GM23338 (cell line): ENCODE measurements at regions not wholly inside any gene's neighbourhood (a gene's known extent, or its start where the extent isn't known, plus 50 kb on each side); places are given as distances from the start of the nearest gene placed in this dataset.

Experiments used
- ATAC-seq: fragments of 200-7000 bp; cut with Tn5 transposase; 3 replicates; pipeline ENCODE4 v1.9.1; 2020
- DNase-seq: peaks from one replicate; pipeline ENCODE4 v3.0.0-alpha.2; 2015; ENCODE audit warnings: low spot score
- H2AFZ ChIP-seq: fragments of 200-600 bp; sonication (generic); 2 replicates; pipeline ENCODE4 v1.8.0; 2016; ENCODE audit warnings: antibody characterized with exemption, mild to moderate bottlenecking, moderate library complexity
- H3F3A ChIP-seq: fragments of 200-600 bp; sonication (generic); replicated peaks from 2 replicates; pipeline ENCODE4 v1.8.0; 2017; ENCODE audit warnings: antibody characterized with exemption, mixed run types, low read depth
- H3K27ac ChIP-seq: fragments of 200-600 bp; sonication (generic); 2 replicates; pipeline ENCODE4 v1.6.1; 2016; ENCODE audit warnings: low read depth
- H3K27me3 ChIP-seq: fragments of 200-600 bp; sonication (generic); 2 replicates; pipeline ENCODE4 v1.8.0; 2016; ENCODE audit warnings: mild to moderate bottlenecking, mixed run types, moderate library complexity; ENCODE audit not compliant: insufficient read depth
- H3K36me3 ChIP-seq: fragments of 200-600 bp; sonication (generic); 2 replicates; pipeline ENCODE4 v1.8.0; 2016; ENCODE audit warnings: mild to moderate bottlenecking; ENCODE audit not compliant: insufficient read depth
- H3K4me1 ChIP-seq: fragments of 200-600 bp; sonication (generic); 2 replicates; pipeline ENCODE4 v1.8.0; 2016; ENCODE audit warnings: mild to moderate bottlenecking, moderate library complexity; ENCODE audit not compliant: insufficient read depth
- H3K4me2 ChIP-seq: fragments of 200-600 bp; sonication (generic); 2 replicates; pipeline ENCODE4 v1.7.1; 2017; ENCODE audit warnings: mixed run types
- H3K4me3 ChIP-seq: fragments of 200-600 bp; sonication (generic); 2 replicates; pipeline ENCODE4 v1.6.1; 2016; ENCODE audit warnings: mixed run types
- H3K79me2 ChIP-seq: fragments of 200-600 bp; sonication (generic); replicated peaks from 2 replicates; pipeline ENCODE4 v1.8.0; 2017; ENCODE audit warnings: mild to moderate bottlenecking; ENCODE audit not compliant: insufficient read depth
- H3K9me2 ChIP-seq: fragments of 200-600 bp; sonication (generic); 2 replicates; pipeline ENCODE4 v1.8.0; 2017; ENCODE audit not compliant: insufficient read depth
- H4K20me1 ChIP-seq: fragments of 200-600 bp; sonication (generic); replicated peaks from 2 replicates; pipeline ENCODE4 v1.8.0; 2017; ENCODE audit warnings: mild to moderate bottlenecking; ENCODE audit not compliant: insufficient read depth
- H3K27ac Mint-ChIP-seq: 2 replicates; pipeline ENCODE4 v1.8.0; 2020; ENCODE audit warnings: inconsistent platforms, mild to moderate bottlenecking, moderate library complexity, mixed read lengths
- H3K27me3 Mint-ChIP-seq: 3 replicates; pipeline ENCODE4 v1.8.0; 2022; ENCODE audit warnings: low read depth, mild to moderate bottlenecking, moderate library complexity, mixed read lengths, inconsistent platforms; ENCODE audit not compliant: insufficient read depth, poor library complexity
- H3K36me3 Mint-ChIP-seq: 3 replicates; pipeline ENCODE4 v1.8.0; 2021; ENCODE audit warnings: low read depth, mild to moderate bottlenecking, inconsistent platforms, moderate library complexity, mixed read lengths
- H3K4me1 Mint-ChIP-seq: 3 replicates; pipeline ENCODE4 v1.8.0; 2020; ENCODE audit warnings: mild to moderate bottlenecking, inconsistent platforms, mixed read lengths
- H3K4me3 Mint-ChIP-seq: 3 replicates; pipeline ENCODE4 v1.8.0; 2021; ENCODE audit warnings: moderate library complexity, mild to moderate bottlenecking, inconsistent platforms, mixed read lengths
- H3K9me3 Mint-ChIP-seq: 3 replicates; pipeline ENCODE4 v1.8.0; 2020; ENCODE audit warnings: moderate library complexity, mild to moderate bottlenecking, inconsistent platforms, mixed read lengths
- CREB1 ChIP-seq: fragments of 250-450 bp; sonication (Bioruptor Pico); IDR thresholded peaks from 2 replicates; pipeline ENCODE4 v1.5.0; 2020; ENCODE audit warnings: low read depth, mild to moderate bottlenecking, moderate library complexity
- EZH2 ChIP-seq: fragments of 200-600 bp; sonication (generic); IDR thresholded peaks from one replicate; pipeline ENCODE4 v1.8.0; 2017; ENCODE audit warnings: antibody characterized with exemption, mild to moderate bottlenecking, low read depth; ENCODE audit not compliant: unreplicated experiment
- EZH2phosphoT487 ChIP-seq: fragments of 200-600 bp; sonication (generic); IDR thresholded peaks from one replicate; pipeline ENCODE4 v1.8.1; 2018; ENCODE audit warnings: antibody characterized with exemption; ENCODE audit not compliant: unreplicated experiment
- JUNB ChIP-seq: IDR thresholded peaks from one replicate; pipeline ENCODE4 v1.6.1; 2016; ENCODE audit warnings: antibody characterized with exemption; ENCODE audit not compliant: unreplicated experiment
- NANOG ChIP-seq: IDR thresholded peaks from 2 replicates; pipeline ENCODE4 v1.6.1; 2016; ENCODE audit warnings: antibody characterized with exemption, borderline replicate concordance
- POLR2AphosphoS5 ChIP-seq: IDR thresholded peaks from 2 replicates; pipeline ENCODE4 v1.6.1; 2016; ENCODE audit warnings: antibody characterized with exemption, low read depth
- STAT1 ChIP-seq: IDR thresholded peaks from one replicate; pipeline ENCODE4 v1.6.1; 2016; ENCODE audit warnings: antibody characterized with exemption; ENCODE audit not compliant: unreplicated experiment
- ZNF114 ChIP-seq: fragments of 250-450 bp; sonication (Bioruptor Pico); IDR thresholded peaks from 2 replicates; pipeline ENCODE4 v1.5.0; 2020; ENCODE audit warnings: mild to moderate bottlenecking, moderate library complexity
- ZNF331 ChIP-seq: fragments of 250-450 bp; sonication (Bioruptor Pico); IDR thresholded peaks from 2 replicates; pipeline ENCODE4 v1.5.0; 2020; ENCODE audit warnings: low read depth, mild to moderate bottlenecking, moderate library complexity
- TF ChIP-seq, protein P1 (sequence below): IDR thresholded peaks from 2 replicates; pipeline ENCODE4 v1.6.1; 2016; ENCODE audit warnings: antibody characterized with exemption
- TF ChIP-seq, protein P2 (sequence below): fragments of 250-450 bp; sonication (Bioruptor Pico); IDR thresholded peaks from 2 replicates; pipeline ENCODE4 v1.5.0; 2020; ENCODE audit warnings: mild to moderate bottlenecking, moderate library complexity
- TF ChIP-seq, protein P3 (sequence below), 2 experiments: fragments of 200-600 bp in 1 of 2; sonication (generic) in 1 of 2; conservative IDR thresholded peaks; 2 replicates each; pipeline versions ENCODE4 v1.5.1 to v1.6.1; 2016 to 2017; ENCODE audit warnings: antibody characterized with exemption in 2 of 2, low read depth in 2 of 2, mild to moderate bottlenecking in 2 of 2, moderate library complexity in 1 of 2
- TF ChIP-seq, protein P4 (sequence below): IDR thresholded peaks from one replicate; pipeline ENCODE4 v1.6.1; 2018; ENCODE audit warnings: antibody characterized with exemption; ENCODE audit not compliant: unreplicated experiment

DNA sequence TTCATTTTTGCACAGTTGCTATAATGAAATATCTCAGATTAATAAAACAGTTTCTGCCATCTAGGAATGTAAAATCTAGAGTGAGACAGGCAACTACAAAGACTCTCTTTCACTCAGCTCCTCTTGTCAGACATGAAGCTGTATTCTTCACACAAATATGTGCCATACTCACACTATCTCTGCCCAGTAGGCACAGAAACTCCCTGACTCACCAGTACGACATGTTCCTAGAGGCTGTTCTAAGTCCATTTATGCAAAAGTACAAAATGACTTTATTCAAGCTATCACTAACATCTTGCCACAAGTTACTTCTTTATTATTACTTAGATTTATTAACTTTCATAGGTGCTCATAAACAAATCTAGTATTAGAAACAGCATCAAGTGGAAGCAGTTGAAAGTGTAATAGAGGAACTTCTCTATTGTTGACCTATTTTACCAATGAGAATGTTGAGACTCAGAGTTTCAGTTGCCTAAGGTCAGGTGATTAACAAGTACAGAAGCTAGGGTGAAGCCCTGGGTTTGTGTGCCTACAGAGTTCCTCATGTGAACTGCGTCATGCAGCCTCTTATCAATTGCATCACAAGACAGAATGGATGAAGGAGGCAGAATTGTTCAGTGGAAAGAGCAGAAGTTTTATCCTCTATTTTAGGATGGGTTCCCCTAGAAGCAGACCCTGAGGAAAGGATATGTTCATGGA is 98.9 kb downstream of the RGS2 start:
- H3K4me3 ChIP-seq = no peak overlapping the region
- H3K27ac ChIP-seq = no peak overlapping the region
- Mint-ChIP-seq H3K36me3 (no peaks in the 10 kb centered on the region; the same call in 2 of the 3 replicates), H3K27me3 (no peaks in the 10 kb centered on the region), H3K4me3 (no peak overlapping the region), H3K9me3 (peaks cover 4% of the 10 kb centered on the region; the same call in 2 of the 3 replicates), H3K4me1 (peaks cover 3% of the 10 kb centered on the region; the same call in 1 of the 3 replicates), H3K27ac (no peak overlapping the region)
- H3K79me2 ChIP-seq = no peaks in the 10 kb centered on the region
- H3K9me2 ChIP-seq = peaks cover 3% of the 10 kb centered on the region; the same call in 1 of the 2 replicates
- no peaks in the 10 kb centered on the region for H3F3A ChIP-seq
- TF ChIP-seq CREB1 (CRISPR knock-in tag) (no peak), POLR2AphosphoS5 (no peak), EZH2phosphoT487 (no peak), ZNF114 (CRISPR knock-in tag) (no peak), JUNB (no peak), NANOG (no peak), ZNF331 (CRISPR knock-in tag) (no peak), STAT1 (no peak), EZH2 (no peak)
- TF ChIP-seq, protein P1, sequence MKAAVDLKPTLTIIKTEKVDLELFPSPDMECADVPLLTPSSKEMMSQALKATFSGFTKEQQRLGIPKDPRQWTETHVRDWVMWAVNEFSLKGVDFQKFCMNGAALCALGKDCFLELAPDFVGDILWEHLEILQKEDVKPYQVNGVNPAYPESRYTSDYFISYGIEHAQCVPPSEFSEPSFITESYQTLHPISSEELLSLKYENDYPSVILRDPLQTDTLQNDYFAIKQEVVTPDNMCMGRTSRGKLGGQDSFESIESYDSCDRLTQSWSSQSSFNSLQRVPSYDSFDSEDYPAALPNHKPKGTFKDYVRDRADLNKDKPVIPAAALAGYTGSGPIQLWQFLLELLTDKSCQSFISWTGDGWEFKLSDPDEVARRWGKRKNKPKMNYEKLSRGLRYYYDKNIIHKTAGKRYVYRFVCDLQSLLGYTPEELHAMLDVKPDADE = no peak
- TF ChIP-seq, protein P2, sequence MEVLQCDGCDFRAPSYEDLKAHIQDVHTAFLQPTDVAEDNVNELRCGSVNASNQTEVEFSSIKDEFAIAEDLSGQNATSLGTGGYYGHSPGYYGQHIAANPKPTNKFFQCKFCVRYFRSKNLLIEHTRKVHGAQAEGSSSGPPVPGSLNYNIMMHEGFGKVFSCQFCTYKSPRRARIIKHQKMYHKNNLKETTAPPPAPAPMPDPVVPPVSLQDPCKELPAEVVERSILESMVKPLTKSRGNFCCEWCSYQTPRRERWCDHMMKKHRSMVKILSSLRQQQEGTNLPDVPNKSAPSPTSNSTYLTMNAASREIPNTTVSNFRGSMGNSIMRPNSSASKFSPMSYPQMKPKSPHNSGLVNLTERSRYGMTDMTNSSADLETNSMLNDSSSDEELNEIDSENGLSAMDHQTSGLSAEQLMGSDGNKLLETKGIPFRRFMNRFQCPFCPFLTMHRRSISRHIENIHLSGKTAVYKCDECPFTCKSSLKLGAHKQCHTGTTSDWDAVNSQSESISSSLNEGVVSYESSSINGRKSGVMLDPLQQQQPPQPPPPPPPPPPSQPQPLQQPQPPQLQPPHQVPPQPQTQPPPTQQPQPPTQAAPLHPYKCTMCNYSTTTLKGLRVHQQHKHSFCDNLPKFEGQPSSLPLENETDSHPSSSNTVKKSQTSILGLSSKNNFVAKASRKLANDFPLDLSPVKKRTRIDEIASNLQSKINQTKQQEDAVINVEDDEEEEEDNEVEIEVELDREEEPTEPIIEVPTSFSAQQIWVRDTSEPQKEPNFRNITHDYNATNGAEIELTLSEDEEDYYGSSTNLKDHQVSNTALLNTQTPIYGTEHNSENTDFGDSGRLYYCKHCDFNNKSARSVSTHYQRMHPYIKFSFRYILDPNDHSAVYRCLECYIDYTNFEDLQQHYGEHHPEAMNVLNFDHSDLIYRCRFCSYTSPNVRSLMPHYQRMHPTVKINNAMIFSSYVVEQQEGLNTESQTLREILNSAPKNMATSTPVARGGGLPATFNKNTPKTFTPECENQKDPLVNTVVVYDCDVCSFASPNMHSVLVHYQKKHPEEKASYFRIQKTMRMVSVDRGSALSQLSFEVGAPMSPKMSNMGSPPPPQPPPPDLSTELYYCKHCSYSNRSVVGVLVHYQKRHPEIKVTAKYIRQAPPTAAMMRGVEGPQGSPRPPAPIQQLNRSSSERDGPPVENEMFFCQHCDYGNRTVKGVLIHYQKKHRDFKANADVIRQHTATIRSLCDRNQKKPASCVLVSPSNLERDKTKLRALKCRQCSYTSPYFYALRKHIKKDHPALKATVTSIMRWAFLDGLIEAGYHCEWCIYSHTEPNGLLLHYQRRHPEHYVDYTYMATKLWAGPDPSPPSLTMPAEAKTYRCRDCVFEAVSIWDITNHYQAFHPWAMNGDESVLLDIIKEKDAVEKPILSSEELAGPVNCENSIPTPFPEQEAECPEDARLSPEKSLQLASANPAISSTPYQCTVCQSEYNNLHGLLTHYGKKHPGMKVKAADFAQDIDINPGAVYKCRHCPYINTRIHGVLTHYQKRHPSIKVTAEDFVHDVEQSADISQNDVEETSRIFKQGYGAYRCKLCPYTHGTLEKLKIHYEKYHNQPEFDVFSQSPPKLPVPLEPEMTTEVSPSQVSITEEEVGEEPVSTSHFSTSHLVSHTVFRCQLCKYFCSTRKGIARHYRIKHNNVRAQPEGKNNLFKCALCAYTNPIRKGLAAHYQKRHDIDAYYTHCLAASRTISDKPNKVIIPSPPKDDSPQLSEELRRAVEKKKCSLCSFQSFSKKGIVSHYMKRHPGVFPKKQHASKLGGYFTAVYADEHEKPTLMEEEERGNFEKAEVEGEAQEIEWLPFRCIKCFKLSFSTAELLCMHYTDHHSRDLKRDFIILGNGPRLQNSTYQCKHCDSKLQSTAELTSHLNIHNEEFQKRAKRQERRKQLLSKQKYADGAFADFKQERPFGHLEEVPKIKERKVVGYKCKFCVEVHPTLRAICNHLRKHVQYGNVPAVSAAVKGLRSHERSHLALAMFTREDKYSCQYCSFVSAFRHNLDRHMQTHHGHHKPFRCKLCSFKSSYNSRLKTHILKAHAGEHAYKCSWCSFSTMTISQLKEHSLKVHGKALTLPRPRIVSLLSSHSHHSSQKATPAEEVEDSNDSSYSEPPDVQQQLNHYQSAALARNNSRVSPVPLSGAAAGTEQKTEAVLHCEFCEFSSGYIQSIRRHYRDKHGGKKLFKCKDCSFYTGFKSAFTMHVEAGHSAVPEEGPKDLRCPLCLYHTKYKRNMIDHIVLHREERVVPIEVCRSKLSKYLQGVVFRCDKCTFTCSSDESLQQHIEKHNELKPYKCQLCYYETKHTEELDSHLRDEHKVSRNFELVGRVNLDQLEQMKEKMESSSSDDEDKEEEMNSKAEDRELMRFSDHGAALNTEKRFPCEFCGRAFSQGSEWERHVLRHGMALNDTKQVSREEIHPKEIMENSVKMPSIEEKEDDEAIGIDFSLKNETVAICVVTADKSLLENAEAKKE (CRISPR knock-in tag) = no peak
- TF ChIP-seq, protein P3, sequence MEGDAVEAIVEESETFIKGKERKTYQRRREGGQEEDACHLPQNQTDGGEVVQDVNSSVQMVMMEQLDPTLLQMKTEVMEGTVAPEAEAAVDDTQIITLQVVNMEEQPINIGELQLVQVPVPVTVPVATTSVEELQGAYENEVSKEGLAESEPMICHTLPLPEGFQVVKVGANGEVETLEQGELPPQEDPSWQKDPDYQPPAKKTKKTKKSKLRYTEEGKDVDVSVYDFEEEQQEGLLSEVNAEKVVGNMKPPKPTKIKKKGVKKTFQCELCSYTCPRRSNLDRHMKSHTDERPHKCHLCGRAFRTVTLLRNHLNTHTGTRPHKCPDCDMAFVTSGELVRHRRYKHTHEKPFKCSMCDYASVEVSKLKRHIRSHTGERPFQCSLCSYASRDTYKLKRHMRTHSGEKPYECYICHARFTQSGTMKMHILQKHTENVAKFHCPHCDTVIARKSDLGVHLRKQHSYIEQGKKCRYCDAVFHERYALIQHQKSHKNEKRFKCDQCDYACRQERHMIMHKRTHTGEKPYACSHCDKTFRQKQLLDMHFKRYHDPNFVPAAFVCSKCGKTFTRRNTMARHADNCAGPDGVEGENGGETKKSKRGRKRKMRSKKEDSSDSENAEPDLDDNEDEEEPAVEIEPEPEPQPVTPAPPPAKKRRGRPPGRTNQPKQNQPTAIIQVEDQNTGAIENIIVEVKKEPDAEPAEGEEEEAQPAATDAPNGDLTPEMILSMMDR (conservative IDR thresholded peaks at IDR 0.05; ENCODE audit: low read depth in 2 of 2) = no peak
- TF ChIP-seq, protein P4, sequence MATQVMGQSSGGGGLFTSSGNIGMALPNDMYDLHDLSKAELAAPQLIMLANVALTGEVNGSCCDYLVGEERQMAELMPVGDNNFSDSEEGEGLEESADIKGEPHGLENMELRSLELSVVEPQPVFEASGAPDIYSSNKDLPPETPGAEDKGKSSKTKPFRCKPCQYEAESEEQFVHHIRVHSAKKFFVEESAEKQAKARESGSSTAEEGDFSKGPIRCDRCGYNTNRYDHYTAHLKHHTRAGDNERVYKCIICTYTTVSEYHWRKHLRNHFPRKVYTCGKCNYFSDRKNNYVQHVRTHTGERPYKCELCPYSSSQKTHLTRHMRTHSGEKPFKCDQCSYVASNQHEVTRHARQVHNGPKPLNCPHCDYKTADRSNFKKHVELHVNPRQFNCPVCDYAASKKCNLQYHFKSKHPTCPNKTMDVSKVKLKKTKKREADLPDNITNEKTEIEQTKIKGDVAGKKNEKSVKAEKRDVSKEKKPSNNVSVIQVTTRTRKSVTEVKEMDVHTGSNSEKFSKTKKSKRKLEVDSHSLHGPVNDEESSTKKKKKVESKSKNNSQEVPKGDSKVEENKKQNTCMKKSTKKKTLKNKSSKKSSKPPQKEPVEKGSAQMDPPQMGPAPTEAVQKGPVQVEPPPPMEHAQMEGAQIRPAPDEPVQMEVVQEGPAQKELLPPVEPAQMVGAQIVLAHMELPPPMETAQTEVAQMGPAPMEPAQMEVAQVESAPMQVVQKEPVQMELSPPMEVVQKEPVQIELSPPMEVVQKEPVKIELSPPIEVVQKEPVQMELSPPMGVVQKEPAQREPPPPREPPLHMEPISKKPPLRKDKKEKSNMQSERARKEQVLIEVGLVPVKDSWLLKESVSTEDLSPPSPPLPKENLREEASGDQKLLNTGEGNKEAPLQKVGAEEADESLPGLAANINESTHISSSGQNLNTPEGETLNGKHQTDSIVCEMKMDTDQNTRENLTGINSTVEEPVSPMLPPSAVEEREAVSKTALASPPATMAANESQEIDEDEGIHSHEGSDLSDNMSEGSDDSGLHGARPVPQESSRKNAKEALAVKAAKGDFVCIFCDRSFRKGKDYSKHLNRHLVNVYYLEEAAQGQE = no peak
- ATAC-seq (no peak), DNase-seq (no peak)
- H3K36me3 ChIP-seq = no peaks in the 10 kb centered on the region
- H3K27me3 ChIP-seq = no peaks in the 10 kb centered on the region
- no peaks in the 10 kb centered on the region for H4K20me1 ChIP-seq
- H3K4me1 ChIP-seq = no peaks in the 10 kb centered on the region
- H2AFZ ChIP-seq = no peak overlapping the region
- no peak overlapping the region for H3K4me2 ChIP-seq
